ENCODE measurements at regions not wholly inside any gene's neighbourhood (a gene's known extent, or its start where the extent isn't known, plus 50 kb on each side); places are given as distances from the start of the nearest gene placed in this dataset.

DNA sequence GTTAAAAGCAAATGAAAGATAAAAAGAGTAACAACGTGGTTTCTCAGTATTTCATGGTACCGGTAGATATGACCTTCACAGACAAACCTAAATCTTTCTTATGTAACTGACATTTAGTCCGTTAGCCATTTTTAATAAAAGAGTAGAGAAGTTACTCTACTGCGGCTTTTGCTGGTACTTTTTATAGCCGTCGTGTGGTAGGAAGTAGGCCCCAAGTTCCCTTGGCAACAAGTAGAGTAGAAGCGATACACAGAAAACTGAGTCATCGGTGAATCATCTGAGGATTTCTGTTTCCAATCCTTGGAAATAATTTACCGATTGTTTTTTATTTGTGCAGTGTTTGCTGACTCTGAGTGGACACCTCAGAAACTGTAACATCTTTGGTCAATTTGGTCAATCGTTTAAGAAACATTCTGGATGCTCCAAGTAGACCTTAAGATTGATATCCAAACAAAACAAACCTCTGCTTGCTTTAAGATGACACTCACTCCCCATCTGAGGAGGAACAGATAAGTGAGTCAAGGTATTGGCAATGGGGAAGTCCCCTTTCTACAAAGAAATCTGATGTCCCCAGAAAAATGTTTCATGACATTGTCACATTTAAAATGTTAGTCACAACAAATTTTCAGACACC, 63.9 kb upstream of the AHR start (continued):
- TF ChIP-seq JUND (IDR thresholded peaks at IDR 0.05) (peak; percentile 95), SRF (IDR thresholded peaks at IDR 0.05; ENCODE audit: low read depth) (peak; percentile 75), TCF7L2 (IDR thresholded peaks at IDR 0.05; ENCODE audit: borderline replicate concordance, extremely low read depth, insufficient read depth, insufficient read length) (peak; percentile 64)

DNA sequence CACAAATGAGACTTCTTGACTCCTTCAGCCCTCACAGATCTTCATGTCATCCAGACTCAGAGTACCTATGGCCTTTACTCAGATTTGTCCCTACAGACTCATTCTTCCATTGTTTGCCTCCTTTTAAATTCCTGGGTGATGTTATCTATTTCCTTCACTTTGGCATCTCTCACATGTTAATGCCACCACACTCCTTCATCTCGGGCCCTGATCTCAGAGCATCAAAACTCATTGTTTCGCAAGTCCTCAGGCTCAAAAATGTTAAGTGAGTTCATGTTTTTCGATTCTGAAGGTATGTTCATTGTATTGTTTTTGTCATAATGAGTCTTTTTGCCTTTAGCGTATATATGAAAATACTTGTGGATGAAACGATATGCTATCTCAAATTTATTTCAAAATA, 62.3 kb upstream of the AHR start:
- CTCF ChIA-PET = no interaction called here
- Histone ChIP-seq H3K9me3 (ENCODE audit: control insufficient read depth in 1 of 2, insufficient read depth in 1 of 2, low read depth in 1 of 2, low read length in 2 of 2) (no peaks in the 10 kb centered on the region), H3K9ac (ENCODE audit: low read length) (no peak overlapping the region), H3K9me2 (ENCODE audit: insufficient read depth) (no peaks in the 10 kb centered on the region), H3K27me3 (ENCODE audit: insufficient read depth, low read length) (no peaks in the 10 kb centered on the region), H2AFZ (ENCODE audit: low read depth, low read length, poor library complexity, severe bottlenecking) (no peak overlapping the region), H3K27ac (ENCODE audit: low read depth, low read length) (no peak overlapping the region), H3K79me2 (ENCODE audit: insufficient read depth, low read length) (no peaks in the 10 kb centered on the region), H4K20me1 (ENCODE audit: insufficient read depth) (no peaks in the 10 kb centered on the region), H3K4me2 (ENCODE audit: low read length) (no peak overlapping the region), H3K4me1 (ENCODE audit: control insufficient read depth in 1 of 2, insufficient read depth in 2 of 2, low read length in 2 of 2) (peaks cover 21 to 31% of the 10 kb centered on the region in 2 experiments), H3K4me3 (replicated peaks in 1 of 2; ENCODE audit: low read depth in 1 of 2, low read length in 2 of 2) (no peak overlapping the region), H3K36me3 (ENCODE audit: control insufficient read depth in 1 of 2, insufficient read depth in 2 of 2, low read length in 2 of 2) (no peaks in the 10 kb centered on the region)
- no TSS peak for BruUV-seq (replicated peaks)
- RAD21 ChIA-PET (ENCODE audit: low non-redundant PET in 1 of 2, low total read pairs in 2 of 2, uncharacterized antibody in 2 of 2, unreplicated experiment in 2 of 2) = no interaction called here
- ATAC-seq (no peak), DNase-seq (ENCODE audit: low read depth, low spot score) (no peak)
- intact Hi-C loops (cut with micrococcal nuclease) = no loop called here
- POLR2A ChIA-PET = no interaction called here
- TF ChIP-seq POLR2AphosphoS5 (IDR thresholded peaks at IDR 0.05; ENCODE audit: low read depth, low read length) (no peak), EGR1 (IDR thresholded peaks at IDR 0.05; ENCODE audit: low read depth) (no peak), ELF1 (IDR thresholded peaks at IDR 0.05; ENCODE audit: borderline replicate concordance, low read depth) (no peak), ZFX (IDR thresholded peaks at IDR 0.05) (no peak), EZH2phosphoT487 (IDR thresholded peaks at IDR 0.05; ENCODE audit: borderline replicate concordance) (no peak), POLR2A (IDR thresholded peaks at IDR 0.05; ENCODE audit: borderline replicate concordance, extremely low read depth, insufficient read depth, insufficient read length) (no peak), SIN3A (IDR thresholded peaks at IDR 0.05; ENCODE audit: low read depth) (no peak), SP1 (IDR thresholded peaks at IDR 0.05; ENCODE audit: low read depth) (no peak), YY1 (IDR thresholded peaks at IDR 0.05; ENCODE audit: extremely low read depth, insufficient replicate concordance, low read depth, low read length) (no peak), TCF7L2 (IDR thresholded peaks at IDR 0.05; ENCODE audit: borderline replicate concordance, extremely low read depth, insufficient read depth, insufficient read length) (no peak), MAX (IDR thresholded peaks at IDR 0.05) (no peak), ATF3 (IDR thresholded peaks at IDR 0.05) (no peak), FOSL1 (IDR thresholded peaks at IDR 0.05; ENCODE audit: low read depth) (no peak), REST (IDR thresholded peaks at IDR 0.05; ENCODE audit: low read depth) (no peak), CEBPB (IDR thresholded peaks at IDR 0.05; ENCODE audit: low read depth) (no peak), CTCF (IDR thresholded peaks at IDR 0.05 in 2 of 3, conservative IDR thresholded peaks at IDR 0.05 in 1 of 3; ENCODE audit: borderline replicate concordance in 1 of 3, insufficient read depth in 1 of 3, low read depth in 2 of 3, low read length in 2 of 3) (no peak), EZH2 (IDR thresholded peaks at IDR 0.05) (no peak)

Measured in HCT116 (cell line).